ENCODE measurements at regions not wholly inside any gene's neighbourhood (a gene's known extent, or its start where the extent isn't known, plus 50 kb on each side); places are given as distances from the start of the nearest gene placed in this dataset.

- intact Hi-C loops (cut with DNase I): loop anchor here in 2 of 10 donors (10.0 kb wide), 2 partner anchors 62 to 178 kb away; no protein-coding TSS in a partner anchor
- no peak for ATAC-seq
These were observed 367.9 kb downstream of the TFEC start for GRCh38 chr7:115662676-115663075.

GRCh38 chr7:115662120-115662519, 368.4 kb downstream of the TFEC start:
- no peaks in the 10 kb centered on the region for H3K4me1 ChIP-seq
- H3K36me3 ChIP-seq: no peaks in the 10 kb centered on the region
- intact Hi-C loops (cut with DNase I): loop anchor here in 2 of 10 donors (10.0 kb wide), 2 partner anchors 63 to 177 kb away; no protein-coding TSS in a partner anchor
- no peak overlapping the region for H3K4me3 ChIP-seq
- 82 to 89% (median 86%) methylated on average over 2 of the region's 2 CpGs for WGBS, 4 donors
- DNase-seq (no peak), ATAC-seq (no peak)
- H3K27me3 ChIP-seq: no peaks in the 10 kb centered on the region
- TF ChIP-seq CTCF (IDR thresholded peaks at IDR 0.05) (no peak), POLR2A (IDR thresholded peaks at IDR 0.05) (no peak)
- no peak overlapping the region for H3K27ac ChIP-seq
- no peaks in the 10 kb centered on the region for H3K9me3 ChIP-seq

More at GRCh38 chr7:115662676-115663075, 367.9 kb downstream of the TFEC start:
- Histone ChIP-seq H3K27ac (no peak overlapping the region), H3K36me3 (no peaks in the 10 kb centered on the region), H3K4me1 (no peaks in the 10 kb centered on the region), H3K4me3 (no peak overlapping the region), H3K27me3 (no peaks in the 10 kb centered on the region), H3K9me3 (no peaks in the 10 kb centered on the region)
- no peak for DNase-seq
- TF ChIP-seq CTCF (IDR thresholded peaks at IDR 0.05) (no peak), POLR2A (IDR thresholded peaks at IDR 0.05) (no peak)

GRCh38 chr7:115658223-115658622, 372.3 kb downstream of the TFEC start:
- no peak overlapping the region for H3K4me3 ChIP-seq
- TF ChIP-seq CTCF (IDR thresholded peaks at IDR 0.05) (no peak), POLR2A (IDR thresholded peaks at IDR 0.05) (no peak)

GRCh38 chr7:115654384-115655214, 376.0 kb downstream of the TFEC start:
- Histone ChIP-seq H3K4me3 (no peak overlapping the region), H3K4me1 (no peaks in the 10 kb centered on the region), H3K27ac (no peak overlapping the region), H3K36me3 (no peaks in the 10 kb centered on the region), H3K27me3 (no peaks in the 10 kb centered on the region), H3K9me3 (no peaks in the 10 kb centered on the region)
- DNase-seq (no peak), ATAC-seq (no peak)
- TF ChIP-seq POLR2A (IDR thresholded peaks at IDR 0.05) (no peak), CTCF (IDR thresholded peaks at IDR 0.05) (no peak)
- WGBS, 4 donors: 80 to 91% (median 91%) methylated on average over 2 of the region's 2 CpGs
- intact Hi-C loops (cut with DNase I): no loop called here

More at GRCh38 chr7:115658223-115658622, 372.3 kb downstream of the TFEC start:
- H3K9me3 ChIP-seq: no peaks in the 10 kb centered on the region
- 62 to 76% (median 72%) methylated on average over 3 of the region's 3 CpGs for WGBS, 4 donors
- ATAC-seq: no peak
- H3K27ac ChIP-seq: no peak overlapping the region
- no peaks in the 10 kb centered on the region for H3K27me3 ChIP-seq
- intact Hi-C loops (cut with DNase I): no loop called here
- H3K36me3 ChIP-seq: no peaks in the 10 kb centered on the region
- no peaks in the 10 kb centered on the region for H3K4me1 ChIP-seq
- DNase-seq: no peak

All from heart left ventricle (tissue), 16 donors.